Fibroblast of skin of left quadriceps (primary cell): ENCODE measurements at regions not wholly inside any gene's neighbourhood (a gene's known extent, or its start where the extent isn't known, plus 50 kb on each side); places are given as distances from the start of the nearest gene placed in this dataset.
"Not testable (repeated sequence)": the region's sequence is repeated elsewhere in the genome, so short reads cannot be mapped to it uniquely, and the experiment has no call there.

Experiments used
- DNase-seq, 2 experiments: peaks; one replicate each; pipeline ENCODE4 v3.0.0-alpha.2; 2013; ENCODE audit warnings: low read depth in 2 of 2

GRCh38 chr9:73095425-73095824 is 56.2 kb upstream of the ANXA1 start:
- no peak for DNase-seq

- no peak for DNase-seq
Measured at GRCh38 chr9:73093740-73094379, 57.8 kb upstream of the ANXA1 start.

DNA sequence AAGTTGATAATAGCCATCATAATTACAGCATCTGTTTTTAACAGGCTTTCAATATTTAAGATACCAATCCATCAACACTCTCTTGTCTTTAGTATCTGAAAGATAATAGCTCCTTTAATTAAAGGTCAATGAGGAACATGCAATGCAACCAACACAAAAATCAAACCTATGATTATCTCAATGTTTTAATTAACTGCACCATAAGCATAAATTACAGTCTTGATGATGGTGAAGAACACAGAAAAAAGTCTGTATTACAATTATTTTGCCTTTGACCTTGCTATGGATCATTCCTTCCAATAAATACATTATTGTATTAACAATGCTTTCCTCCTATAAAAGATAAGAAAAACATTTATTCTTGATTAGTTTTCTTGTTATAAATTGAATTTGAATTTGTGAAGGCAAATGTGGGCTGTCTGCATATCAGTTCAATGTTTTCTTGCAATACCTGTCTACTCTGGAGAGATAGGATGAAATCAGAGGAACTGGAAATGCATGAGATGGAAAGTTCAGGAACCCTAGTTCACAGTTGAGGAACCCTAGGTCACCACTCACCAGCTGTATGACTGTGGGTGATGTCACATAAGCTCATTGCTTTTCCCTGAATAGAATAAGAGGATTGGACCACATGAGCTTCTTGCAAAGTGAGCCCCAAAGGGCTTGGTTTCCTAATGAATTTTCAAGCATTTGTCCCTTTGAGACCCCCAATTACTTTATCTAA is 58.5 kb upstream of the ANXA1 start:
- DNase-seq = no peak

- no peak for DNase-seq
Measured at GRCh38 chr9:73091909-73092308, 59.8 kb upstream of the ANXA1 start.

GRCh38 chr9:73090214-73090613 is 61.5 kb upstream of the ANXA1 start:
- DNase-seq = no peak

- no peak for DNase-seq
Measured at GRCh38 chr9:73089304-73089985, 62.2 kb upstream of the ANXA1 start.

- DNase-seq = not testable (repeated sequence)
Measured at GRCh38 chr9:73087876-73088275, 63.8 kb upstream of the ANXA1 start.

- DNase-seq = no peak
Measured at GRCh38 chr9:73083519-73083918, 68.1 kb upstream of the ANXA1 start.

GRCh38 chr9:73081979-73082657 is 69.5 kb upstream of the ANXA1 start:
- peak; percentile 18 to 19 for DNase-seq

DNA sequence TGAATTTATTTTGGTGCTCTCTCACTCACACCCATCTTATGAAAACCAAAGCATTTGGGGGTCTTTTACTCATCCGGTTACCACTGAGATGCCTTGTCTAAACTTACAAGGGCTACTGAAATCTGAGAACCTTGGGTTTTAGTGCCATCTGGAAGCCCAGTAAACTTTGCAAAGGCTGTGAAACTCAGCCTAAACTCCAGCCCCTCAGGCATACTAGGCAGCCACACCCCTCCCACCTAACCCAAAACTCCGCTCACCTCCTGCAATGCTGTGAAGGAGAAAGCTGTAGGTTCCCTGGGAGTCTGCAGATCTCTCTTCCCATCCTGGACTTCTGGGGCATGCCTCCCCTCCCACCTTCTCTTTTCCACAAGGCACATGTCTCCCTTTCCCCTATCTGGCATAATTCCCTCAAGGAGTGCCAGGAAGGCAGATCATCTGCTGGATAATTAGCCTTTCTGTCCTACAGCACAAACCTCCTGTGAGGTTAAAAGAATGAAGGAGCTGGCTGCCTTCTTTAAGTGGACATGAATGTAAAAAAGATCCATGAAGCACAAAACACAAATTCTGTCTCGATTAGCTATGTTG is 71.5 kb upstream of the ANXA1 start:
- DNase-seq = no peak

GRCh38 chr9:73079326-73079725 is 72.3 kb upstream of the ANXA1 start:
- DNase-seq = no peak

DNA sequence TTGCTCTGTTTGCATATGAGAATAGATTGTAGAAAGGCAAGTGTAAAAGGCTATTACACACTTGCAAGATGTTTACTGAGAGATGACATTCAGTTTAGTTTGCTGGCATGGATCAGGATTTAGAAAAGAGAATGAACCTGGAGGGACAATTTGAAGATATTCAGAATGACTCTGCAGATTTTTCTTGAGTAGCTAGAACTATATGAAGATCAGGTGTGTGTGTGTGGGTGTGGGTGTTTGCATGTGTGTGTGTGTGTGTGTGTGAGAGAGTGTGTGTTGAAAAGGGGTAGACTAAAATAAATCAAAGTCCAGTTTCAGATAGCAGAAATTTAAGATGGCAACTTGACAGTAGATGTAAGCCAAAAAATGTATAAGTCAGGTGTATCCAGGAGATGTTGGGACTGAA is 74.0 kb upstream of the ANXA1 start:
- DNase-seq = no peak

GRCh38 chr9:73076970-73077369 is 74.7 kb upstream of the ANXA1 start:
- DNase-seq = no peak

DNA sequence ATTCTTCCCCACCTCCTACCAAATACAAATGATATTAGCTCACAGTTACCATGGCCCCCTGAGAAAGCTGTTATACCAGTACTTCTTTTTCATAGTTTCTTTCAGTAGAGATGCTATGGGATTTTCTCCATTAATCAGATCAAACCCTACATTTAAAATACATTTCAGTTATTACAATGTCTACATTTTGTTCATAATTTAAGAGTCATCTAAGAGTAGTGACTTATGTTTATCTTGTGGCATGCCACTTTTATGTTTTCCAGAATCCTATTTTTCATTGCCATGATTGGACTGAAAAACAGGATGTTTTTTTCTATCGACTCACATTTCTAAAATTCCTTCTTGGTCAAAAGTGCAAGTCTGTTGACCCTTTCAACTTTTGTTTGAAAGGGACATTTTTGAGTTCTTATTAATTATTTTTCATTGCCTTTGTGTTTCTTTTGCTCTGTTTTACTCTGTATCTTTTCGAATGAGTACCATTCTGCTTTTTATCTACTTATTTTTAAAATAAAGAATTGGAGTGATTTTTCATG is 77.4 kb upstream of the ANXA1 start:
- no peak for DNase-seq

DNA sequence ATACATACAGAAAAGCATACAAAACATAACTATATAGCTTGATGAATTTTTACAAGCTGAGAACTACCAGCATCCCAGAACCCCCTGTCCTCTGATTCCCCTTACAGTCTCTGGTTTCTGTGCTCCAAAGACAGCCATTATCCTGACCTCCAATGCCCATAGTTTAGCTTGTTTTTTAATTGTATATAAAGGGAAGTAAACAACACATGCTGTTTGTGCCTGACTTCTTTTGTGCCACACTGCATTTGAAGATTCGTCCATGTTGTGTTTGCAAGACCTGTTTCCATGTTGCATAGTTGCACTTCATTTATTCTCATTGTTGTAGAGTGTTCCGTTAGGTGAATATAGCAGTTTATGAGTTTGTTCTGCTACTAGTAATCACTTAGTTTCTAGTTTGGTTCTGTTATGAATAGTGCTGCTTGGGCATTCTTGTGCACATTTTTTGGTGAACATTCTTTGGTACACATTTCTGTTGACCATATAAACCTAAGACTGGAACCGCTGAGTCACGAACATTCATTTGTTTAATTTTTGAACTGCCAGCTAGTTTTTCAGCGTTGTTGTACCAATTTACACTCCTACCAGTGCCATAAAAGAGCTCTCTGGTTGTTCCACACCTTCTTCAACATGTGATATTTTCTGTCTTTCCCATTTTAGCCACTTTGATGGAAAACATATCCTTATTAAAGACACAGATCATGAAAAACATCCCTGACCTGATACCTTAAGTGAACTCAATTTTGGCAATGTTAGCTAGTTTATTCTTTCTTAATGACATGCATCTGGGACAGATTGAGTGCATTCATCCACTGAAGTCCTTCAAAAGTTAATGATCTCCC is 78.1 kb upstream of the ANXA1 start:
- no peak for DNase-seq

- no peak for DNase-seq
Measured at GRCh38 chr9:73067074-73067473, 84.6 kb upstream of the ANXA1 start.

- no peak for DNase-seq
Measured at GRCh38 chr9:73065439-73065838, 86.2 kb upstream of the ANXA1 start.

GRCh38 chr9:73064315-73064714 is 87.3 kb upstream of the ANXA1 start:
- DNase-seq = no peak

- DNase-seq = no peak
Measured at GRCh38 chr9:73061146-73061545, 90.5 kb upstream of the ANXA1 start.

DNA sequence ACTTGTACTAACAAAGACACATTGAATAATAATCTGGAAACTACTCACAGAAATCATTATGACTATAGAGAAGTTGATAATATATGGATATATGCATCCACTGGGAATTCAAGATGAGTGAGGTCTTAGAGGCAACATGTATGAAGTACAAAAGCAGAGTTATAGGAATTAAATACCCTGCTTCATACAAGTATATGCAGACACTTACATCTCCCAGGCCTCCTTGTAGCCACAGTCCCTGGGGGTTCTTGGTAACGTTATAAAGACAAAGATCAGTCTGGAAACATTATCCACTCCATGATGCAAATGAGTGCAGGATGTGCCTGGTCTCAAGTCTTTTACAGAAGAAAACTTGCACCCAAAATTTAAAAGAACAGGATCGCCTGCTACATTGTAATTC is 92.4 kb upstream of the ANXA1 start:
- no peak for DNase-seq

DNA sequence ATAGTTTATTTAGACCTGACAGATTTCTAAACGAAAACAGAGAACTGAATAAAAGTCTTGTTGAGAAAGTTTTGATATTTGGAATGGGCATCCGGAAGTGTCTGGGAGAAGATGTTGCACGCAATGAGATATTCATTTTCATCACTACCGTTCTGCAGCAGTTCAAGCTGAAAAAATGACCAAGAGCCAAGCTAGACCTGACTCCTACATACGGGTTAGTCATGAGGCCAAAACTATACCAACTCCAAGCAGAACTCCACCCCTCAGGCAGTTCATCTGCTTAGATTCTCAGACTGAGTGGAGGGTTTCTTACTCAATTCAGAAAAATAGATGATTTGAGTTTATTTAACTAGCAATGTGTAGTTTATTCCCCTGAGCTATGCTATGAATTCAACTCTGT is 95.4 kb upstream of the ANXA1 start:
- no peak for DNase-seq
